IPS-NIHi11 (cell line): ENCODE measurements at regions not wholly inside any gene's neighbourhood (a gene's known extent, or its start where the extent isn't known, plus 50 kb on each side); places are given as distances from the start of the nearest gene placed in this dataset.

ENCODE experiments used
- DNase-seq: peaks from one replicate; pipeline ENCODE4 v3.0.0; 2012; ENCODE audit warnings: mixed read lengths, low spot score

GRCh38 chr3:72257738-72258137 is 472.8 kb upstream of the PROK2 start:
- no peak for DNase-seq

DNA sequence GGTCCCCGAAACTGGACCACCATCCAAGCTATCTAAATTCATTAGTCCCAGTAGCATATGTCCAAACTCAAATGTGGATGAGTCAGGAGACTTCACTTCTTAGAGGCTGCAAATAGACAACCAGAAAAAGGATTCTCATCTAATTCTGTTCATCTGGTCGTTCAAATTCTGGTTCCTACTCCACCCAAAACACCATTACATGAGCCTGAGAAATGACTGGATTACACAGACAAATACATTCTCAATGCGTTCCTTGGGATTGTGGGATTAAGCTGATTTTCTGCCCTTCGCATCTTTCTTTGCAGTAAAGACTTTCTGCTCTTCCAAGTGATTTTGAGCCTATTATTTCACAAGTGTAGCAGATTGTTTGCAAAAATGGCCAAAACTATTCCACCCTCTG is 472.3 kb upstream of the PROK2 start:
- no peak for DNase-seq

- no peak for DNase-seq
Observed at GRCh38 chr3:72256716-72257115, 471.8 kb upstream of the PROK2 start.

DNA sequence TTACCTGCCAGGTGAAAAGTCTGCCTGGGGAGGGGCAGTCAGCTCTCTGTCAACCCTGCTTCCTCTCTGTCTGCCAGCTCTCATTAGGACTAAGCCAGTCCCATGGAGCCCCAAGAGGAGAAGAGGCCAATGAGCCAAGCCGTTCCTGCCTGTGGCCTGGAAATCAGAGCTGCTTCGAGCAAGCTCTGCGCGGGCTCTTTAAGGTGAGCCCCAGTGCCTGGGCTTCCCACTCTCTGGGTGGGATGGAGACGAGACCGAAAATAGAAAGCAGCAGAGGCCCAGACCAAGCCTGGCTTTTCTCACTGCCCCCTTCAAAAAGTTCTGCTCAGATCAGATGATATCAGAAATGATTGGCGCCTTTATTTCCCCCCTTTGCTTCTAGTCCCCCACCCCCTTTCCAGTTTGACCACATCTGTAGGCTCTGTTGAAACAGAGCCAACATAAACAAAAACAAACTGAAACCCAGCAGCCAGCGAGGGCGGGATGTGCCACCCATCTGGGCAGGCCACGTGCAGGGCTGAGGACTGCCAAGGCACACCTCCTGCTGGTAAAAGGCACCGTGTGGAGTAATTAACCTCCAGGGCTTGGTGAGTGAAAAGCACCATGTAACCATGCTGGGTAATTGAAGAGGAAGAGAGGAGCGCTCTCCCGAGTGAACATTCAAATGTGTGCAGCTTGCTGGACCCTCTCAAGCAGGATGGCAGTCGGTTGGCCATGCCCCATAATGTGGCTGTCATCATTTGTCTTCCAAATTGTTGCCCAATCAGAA is 471.0 kb upstream of the PROK2 start:
- DNase-seq: peak; percentile 50

- peak; percentile 46 for DNase-seq
Observed at GRCh38 chr3:72255191-72255590, 470.2 kb upstream of the PROK2 start.

DNA sequence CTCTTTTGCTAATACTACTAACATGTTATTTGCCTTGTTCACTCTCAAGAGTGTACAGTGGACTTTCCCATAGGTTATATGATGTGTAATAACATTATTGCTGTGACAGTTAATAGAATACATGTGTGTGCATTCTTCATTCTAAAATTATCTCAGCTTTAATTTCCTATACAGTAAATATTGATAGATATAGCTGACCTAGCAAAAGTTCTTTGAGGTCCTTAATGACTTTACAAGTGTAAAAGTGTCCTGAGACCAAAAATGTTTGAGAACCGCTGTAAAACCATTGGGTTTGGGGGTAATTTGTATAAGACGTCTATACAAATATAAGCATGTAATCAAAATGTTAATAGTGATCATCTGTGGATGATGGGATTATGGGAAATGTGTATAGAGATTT is 469.5 kb upstream of the PROK2 start:
- no peak for DNase-seq

GRCh38 chr3:72250725-72251124 is 465.8 kb upstream of the PROK2 start:
- DNase-seq: no peak

- DNase-seq: no peak
Observed at GRCh38 chr3:72248869-72249268, 463.9 kb upstream of the PROK2 start.

GRCh38 chr3:72248389-72248761 is 463.4 kb upstream of the PROK2 start:
- no peak for DNase-seq

DNA sequence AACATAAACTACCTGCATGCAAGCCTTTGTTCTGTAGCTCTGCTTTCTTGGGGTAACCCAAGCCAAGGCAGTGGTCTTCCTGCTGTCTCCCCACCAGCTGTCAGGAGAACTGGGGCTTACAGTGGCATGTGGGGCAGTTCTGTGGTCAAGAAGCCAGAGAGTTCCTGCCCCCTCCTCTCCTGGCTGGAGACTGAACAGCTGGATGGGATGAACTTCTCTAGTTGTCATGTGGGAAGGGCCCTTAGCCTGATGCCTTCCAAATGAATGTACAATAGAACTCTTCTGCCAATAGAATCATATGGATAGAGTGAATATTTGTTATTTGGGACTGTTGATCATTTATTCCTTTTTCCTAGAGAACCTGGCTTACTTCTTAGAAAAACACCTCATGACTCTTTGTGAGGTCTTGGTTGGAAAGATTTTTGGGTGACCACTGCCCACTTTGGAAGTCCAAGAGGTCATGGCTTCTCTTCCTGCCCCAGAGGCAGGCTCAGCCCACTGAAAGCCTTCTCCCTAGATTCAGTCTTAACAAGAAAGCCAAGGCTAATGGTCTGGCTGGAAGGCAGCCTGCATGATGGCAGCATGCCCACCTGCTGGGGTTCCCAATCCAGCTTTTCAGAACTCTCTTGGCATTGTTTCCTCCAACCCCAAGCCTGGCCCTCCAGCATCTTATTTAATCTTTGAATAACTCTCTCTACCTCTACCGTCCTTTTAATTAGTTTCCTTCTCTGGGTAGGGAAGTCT is 462.9 kb upstream of the PROK2 start:
- no peak for DNase-seq

DNA sequence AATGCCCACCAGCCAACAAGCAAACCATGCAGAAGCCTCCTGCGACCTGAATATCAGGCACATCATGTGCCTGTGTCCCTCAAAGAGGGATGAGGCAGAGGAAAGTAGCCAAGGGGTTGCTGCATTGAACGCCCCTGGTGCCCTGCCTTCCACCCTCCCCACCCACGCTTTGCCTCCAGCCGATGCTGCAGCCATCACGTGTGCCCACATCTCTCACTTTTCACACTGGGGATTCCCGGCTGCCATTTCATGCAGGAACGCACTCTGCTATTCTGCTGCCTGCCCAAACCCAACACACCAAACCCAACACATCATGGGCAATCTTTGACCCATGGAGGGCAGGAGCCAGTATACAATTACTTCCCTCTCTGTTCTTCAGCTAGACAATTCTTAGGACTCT is 462.2 kb upstream of the PROK2 start:
- no peak for DNase-seq

DNA sequence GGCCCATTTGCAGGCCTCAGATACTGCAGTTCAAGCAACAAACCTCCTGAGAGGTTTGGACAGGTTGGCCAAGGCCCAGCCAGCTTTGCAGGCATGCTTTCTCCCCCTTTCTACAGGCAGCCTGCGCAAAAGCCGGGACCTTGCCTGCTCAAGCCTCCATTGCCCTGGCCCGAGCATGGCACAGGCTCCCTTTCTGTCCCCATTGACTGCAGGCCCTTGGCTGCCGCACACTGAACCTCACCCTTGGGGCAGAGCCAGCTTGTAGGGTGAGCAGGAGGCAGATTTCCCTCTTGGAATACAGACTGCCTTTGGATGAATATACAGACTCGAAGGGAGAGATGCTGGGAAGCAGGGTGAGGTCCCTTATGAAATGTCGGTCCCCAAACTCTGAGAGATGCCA is 461.7 kb upstream of the PROK2 start:
- DNase-seq: no peak

- no peak for DNase-seq
Observed at GRCh38 chr3:72245183-72245811, 460.3 kb upstream of the PROK2 start.

DNA sequence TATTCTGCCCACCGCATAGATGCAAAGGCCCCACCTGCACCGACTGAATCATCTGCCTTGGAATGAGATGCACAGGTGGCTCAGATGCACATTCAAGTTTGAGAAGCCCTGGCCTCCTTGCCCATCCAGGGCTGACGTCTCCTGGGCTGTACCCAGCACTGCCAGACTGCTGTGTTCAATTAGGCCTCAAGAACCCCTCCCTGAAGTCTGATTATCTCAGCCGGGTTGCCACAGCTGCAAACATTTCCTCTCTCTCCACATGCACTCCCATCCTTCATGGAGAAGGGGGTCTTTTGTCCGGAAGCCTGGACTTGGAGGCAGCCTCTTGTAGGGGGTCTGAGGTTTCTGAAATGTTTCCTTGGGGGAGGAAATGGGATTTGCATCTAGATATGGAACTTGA is 459.4 kb upstream of the PROK2 start:
- DNase-seq: no peak

DNA sequence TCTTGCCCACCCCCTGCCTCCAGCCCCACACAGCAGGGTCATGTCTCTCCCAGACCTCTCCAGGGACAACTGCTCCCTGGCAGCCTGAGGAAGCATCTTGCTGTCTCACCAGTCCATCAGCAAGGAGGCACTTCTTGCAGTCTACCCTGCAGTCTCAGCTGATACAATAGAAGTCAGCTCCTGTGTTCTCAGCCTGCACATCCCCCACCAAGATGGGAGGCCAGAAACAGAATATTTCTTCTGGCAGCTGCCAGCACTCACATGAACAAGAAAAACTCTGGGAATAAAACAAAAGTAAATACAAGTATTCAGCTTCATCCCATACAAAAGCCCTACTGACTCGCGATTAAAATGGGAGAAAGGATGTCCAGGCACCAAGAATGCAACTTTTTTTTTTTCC is 457.4 kb upstream of the PROK2 start:
- no peak for DNase-seq

DNA sequence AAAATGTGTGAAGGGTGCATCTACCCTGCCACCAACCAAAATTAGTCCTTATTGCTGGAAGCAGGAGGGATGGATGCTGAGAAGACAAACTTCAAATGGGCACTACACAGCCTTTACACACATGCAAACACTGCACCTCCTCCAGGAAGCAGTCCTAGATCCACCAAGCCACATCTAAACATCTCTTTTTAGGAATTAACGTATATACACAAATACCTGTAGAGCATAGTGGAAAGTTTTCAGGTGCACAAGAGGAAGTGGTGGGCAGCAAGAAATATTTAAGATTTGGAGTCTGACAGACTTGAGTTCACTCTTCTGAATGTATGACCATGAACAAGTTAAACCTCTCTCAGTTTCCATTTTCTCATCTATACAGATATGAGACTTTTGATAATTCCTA is 456.6 kb upstream of the PROK2 start:
- DNase-seq: no peak

DNA sequence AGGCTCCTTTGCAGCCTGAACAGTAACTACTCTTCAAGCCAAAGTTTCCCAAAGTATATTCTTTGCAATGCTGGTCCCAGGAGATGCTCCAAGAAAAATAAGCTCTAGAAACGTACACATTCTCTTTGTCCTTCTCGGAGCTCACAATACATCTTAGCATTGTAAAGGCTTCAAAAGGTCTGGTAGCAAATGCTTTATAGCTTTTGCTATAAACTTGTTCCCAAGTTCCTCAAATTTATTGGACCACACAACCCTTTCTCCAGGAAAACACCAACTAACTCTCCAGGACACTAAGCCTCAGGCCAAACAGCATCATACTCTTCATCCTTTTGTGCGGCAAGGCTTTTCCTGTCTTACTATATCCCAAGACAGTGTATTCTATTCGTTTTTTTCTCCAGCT is 455.6 kb upstream of the PROK2 start:
- DNase-seq: no peak

DNA sequence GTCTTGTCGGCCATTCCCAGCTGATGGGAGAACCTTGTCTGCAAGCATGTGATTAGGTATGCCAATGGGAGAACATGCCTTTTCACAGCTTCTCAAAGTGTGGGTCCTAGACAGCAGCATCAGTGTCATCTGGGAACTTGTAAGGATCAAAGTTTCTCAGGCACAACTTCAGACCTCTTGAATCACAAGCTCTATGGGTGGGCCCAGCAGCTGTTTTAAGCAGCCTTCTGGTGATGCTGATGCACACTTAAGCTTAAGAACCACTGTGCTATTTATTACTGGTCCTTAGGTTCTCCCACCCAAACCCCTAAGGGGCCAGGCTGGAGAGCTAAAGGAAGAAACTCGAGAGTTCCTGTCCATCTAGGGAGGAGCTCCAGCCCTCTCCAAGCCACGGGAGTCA is 453.9 kb upstream of the PROK2 start:
- DNase-seq: no peak

GRCh38 chr3:72238010-72238691 is 453.2 kb upstream of the PROK2 start:
- DNase-seq: no peak

- no peak for DNase-seq
Observed at GRCh38 chr3:72237679-72238009, 452.7 kb upstream of the PROK2 start.

DNA sequence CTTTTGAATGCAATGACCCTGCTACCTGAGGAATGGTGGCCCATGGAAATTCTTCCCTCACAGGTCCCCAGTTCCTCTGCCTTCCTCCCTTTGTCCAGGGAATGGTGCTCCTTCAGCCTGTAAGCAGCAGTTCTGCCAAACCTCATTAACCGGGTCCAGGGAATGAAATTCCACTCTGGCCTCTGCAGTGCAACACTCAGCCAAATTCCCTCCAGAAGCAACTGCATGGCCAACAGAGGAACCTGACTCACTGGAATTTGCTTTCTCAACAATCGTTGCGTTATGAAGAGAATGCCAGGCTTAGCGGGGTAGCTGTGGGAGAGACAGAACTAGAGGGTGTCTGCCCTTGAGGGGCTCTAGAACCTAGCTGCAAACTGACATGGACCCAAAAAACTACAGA is 449.4 kb upstream of the PROK2 start:
- peak; percentile 25 for DNase-seq

GRCh38 chr3:72233571-72233970 is 448.6 kb upstream of the PROK2 start:
- DNase-seq: no peak

DNA sequence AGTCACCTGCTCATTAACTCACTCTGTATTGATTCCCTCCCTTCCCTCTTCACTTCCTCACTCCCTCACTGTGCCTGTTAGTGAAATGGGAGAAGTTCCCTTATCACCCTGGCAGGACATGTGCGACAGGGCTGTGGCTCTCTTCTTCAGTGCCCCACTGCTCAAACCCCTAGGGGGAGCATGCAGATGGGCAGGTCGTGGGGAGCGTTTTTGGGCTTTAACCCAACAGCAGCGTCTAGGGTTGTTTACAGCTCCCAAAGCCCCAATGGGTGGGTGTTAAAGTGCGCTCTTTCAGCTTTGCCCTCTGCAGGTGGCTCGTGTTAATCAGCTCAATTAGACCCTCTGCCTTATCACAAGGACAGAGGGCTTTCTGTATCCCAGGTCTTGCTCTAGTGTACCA is 447.8 kb upstream of the PROK2 start:
- DNase-seq: no peak
